Medulla oblongata (tissue), 1 donor: ENCODE measurements at regions not wholly inside any gene's neighbourhood (a gene's known extent, or its start where the extent isn't known, plus 50 kb on each side); places are given as distances from the start of the nearest gene placed in this dataset.

Source experiments
- DNase-seq: peaks from one replicate; pipeline ENCODE4 v3.0.0-alpha.2; 2015; ENCODE audit errors: extremely low spot score

DNA sequence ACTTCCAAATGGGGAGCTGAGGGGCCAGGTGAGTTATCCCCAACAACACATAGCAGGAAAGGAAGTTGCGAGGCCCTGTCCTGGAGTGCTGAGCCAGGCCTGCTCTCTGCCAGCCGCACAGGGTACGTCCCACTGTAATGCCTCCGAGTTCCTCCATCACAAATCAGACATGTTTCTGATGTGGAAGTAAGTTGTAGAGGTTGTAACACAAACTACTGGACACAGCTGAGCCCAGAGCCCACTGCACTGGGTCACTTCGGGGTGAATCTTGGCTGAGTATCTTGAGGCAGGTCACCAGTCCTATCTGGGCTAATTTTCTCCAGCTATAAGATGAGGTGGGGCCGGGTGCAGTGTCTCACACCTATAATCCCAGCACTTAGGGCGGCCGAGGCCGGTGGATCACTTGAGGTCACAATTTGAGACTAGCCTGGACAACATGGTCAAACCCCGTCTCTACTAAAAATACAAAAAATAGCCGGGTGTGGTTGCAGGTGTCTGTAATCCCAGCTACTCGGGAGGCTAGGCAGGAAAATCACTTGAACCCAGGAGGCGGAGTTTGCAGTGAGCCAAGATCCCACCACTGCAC lies 100.8 kb upstream of the CDH5 start:
- no peak for DNase-seq

DNA sequence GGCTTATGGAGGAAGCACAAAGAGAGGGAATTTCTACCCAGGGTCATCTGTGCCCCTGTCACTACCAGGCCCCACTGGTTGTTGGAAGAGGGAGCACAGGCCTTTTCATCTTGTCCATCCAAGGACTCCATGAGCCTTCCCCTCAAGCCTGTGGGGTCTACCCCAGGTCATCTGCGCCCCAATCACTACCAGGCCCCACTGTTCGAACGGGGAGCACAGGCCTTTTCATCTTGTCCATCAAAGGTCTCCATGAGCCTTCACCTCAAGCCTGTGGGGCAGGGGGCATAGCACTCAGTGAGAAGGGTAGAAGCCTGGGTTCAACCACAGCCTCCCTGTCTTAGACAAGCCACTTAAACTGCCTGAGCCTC lies 101.5 kb upstream of the CDH5 start:
- no peak for DNase-seq

DNA sequence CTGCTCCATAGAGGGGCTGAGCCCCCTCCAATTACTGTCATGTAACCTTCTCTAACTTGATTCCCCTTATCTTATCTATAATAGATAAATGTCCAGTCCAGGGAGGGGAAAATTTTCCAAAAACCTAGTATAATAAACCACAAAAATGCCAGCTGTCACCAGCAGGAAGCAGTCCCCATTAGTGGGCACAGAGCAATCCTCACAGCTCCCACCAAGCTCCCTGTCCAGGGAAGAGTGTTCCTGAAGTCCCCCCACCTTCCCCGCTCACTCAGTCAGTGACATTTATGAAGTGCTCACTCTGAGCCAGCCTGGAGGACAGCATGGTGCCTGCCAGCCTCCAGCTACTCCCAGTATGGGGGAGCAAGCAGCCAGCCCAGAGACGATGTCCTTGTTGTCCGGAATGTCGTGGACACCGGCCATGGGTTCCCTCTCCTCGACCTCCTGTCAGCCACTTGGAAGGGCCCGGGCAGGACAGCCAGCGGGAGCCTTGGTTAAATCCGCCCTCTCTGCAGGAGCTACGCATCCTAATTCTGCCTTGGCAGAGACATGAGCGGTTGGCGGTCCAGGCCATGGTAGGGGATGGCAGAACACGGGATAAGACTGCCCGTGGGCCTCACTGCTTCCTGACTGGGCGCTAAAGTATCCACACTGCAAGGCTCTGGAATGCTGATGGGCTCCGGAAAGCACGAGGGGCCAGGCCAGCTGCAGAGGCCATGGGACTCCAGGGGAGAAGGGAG lies 102.0 kb upstream of the CDH5 start:
- DNase-seq, result peak; percentile 31

DNA sequence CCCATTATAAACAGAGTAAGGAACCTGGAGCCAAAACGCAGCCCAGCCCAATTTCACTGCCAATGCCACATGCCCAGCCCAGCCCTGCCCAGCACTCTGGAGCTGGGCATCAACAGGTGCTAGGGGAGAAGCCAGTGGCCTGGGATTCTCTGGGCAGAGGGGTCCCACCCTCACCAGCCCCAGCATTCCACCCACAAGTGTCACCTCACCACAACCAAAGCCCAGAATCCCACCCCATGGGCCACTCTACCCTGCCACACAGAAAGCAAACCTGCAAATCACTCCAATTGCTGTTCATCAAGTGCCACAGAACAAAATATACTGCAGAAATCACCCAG lies 102.5 kb upstream of the CDH5 start:
- DNase-seq, result no peak

DNA sequence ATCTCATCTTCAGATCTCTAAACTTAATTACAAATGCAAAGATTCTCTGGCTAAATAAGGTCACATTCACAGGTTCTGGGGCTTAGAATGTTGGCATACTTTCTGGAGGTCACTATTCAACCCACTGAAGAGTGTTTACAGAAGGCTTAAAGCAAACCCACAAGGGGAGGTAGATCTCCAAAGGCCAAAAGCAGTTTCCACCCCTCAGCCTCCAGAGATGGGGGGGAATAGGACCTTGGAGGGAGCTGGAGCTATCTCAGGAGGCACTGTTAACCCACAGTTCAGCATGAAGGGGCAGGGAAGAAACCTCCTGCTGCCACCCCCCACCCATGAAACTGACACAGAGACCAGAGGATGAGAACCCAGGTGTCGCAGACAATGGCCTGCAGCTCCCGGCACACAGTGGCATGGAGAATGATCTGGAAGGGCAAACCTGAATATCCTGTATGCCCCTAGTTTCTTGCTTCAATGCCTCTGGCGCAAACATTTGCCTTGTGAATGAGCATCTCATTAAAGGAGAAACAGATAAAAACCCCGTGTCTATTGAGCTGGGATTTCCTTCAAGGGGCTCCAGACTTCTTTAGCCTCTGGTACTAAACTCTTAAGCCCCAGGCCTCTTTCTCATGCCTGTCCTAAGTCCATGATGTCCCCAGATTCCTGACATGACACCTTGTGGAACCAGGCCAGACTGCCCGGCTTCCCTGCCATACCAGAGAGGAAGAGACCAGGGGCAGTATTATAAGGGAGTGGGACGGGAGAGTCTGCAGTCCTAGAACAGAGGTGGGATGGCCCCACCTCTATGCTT lies 103.1 kb upstream of the CDH5 start:
- no peak for DNase-seq

DNA sequence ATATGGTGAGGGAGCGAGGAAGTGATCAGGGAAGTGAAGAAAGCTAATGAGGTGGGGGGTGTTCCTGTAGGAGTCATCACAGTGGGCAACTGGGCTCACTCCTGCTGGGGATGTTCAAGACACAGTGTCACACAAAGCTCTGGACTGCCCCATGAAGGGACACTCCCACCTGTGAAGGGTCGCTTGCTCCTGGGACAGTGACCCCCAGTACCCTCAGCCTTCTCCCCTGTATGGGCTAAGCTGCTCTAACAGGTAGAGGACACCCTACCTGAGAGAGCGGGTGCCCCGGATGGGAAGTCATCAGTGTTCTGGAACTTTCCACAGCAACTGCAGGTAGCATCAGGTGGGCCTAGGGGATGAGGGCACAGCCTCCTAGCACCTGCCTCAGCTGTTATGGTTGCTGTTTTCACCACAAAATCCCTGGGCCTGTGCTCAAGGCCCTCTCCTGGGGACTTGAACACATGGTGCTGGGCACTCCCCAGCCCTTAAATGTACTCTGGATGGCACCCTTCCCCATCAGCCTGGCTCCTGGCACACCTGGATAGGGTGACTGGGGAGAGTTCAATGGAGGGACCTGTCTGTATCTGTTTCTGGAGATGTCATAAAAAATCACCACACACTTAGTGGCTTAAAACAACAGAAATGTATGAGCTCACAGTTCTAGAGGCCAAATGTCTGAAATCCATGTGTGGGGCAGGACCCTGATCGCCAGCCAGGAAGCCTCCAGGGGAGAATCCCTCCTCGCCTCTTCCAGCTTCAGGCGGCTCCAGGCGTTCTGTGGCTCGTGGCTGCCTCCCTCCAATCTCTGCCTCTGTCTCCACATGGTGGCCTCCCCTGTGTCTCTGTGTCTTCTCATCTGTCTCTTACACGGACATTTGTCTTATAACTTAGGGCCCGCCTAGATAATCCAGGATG lies 104.0 kb upstream of the CDH5 start:
- no peak for DNase-seq

DNA sequence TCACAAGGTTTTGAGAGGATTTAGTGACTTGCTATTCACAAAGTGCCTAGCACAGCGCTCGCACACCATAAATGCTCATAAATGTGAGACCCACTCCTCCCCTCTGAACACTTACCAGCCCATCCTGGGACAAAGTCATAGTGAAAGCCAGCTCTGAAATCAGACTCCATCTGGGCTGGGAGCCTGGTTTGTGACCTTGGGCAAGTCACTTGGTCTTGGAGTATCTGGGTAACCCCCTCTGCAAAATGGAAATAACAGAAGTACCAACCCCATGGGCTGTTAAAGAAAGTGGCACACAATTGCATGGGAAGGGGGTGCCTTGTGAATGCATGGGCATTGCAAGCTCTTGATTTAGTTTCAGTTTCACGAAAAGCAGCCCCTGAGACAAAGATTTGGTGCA lies 104.7 kb upstream of the CDH5 start:
- DNase-seq, result no peak

DNA sequence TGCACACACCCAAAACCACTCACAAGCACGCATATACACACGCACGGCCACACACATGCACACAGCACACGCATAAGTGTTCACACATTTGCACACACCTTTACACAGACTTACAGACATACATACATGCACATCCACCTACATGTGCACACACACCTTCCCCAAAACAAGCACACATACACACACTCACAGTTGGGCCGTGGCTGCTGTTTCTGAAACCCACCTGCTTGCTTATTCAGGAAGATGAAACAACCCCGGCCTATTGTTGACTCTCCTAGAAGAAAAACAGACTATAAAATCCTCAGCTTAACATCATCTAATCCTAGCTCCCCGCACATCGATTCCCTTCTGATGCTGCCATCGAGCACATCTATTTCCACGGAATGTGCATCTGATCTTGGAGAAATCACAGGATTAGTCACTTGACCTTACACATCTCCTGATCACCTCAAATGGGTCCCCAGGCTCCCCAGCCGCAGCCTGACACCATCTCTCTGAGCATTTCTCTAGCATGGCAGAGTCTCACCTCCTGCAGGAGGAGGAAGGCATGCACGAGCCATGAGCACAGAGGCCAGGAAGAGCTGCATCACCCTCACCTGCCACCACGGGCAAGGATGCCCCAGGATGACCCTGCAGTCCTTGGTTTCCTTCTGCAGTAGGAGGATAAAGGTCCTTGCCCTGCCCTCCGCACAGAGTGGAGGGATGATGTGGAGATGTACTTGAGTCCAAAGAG lies 105.8 kb upstream of the CDH5 start:
- DNase-seq, result no peak

DNA sequence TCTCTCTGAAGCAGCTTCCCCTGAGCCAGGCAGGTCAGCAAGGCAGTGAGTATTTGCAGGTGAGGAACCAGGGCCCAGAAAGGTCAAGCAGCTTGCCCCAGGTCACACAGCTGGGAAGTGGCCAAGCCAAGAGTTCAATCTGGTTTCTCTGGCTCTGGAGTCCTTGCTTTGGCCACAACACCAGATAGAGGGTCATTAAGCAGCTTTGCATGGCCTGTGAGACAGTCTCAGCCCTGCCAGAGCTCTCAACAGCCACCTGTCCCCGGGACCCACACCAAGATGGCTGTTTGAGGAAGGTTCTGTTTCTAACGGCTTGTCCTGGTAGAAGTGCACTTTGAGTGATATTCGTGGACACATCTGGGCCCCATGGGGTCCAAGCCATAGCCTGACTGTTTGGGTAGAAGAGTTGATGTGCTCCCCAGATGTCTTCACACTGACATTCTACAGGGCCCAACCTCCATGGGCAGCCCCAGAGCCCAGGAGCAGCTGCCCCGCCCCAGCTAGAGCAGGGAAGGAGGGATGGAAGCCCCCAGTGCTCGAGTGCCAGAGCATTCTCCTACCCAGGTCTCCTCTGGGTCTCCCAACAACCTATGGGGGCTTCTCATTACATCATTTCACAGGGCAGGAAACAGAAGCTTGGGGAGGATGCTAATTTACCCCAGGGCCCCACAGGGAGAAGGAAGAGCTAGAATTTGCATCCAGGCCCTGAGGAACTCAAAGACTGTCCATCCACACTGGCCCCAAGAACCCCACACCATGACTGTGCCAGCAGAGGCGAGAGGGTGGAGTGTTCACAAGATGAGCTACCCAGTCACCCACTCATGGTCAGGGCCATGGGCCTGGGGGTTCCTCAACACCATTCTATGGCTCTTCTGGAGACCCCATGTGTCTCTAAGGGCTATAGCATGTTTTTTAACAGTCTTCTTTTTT lies 107.3 kb upstream of the CDH5 start:
- no peak for DNase-seq

DNA sequence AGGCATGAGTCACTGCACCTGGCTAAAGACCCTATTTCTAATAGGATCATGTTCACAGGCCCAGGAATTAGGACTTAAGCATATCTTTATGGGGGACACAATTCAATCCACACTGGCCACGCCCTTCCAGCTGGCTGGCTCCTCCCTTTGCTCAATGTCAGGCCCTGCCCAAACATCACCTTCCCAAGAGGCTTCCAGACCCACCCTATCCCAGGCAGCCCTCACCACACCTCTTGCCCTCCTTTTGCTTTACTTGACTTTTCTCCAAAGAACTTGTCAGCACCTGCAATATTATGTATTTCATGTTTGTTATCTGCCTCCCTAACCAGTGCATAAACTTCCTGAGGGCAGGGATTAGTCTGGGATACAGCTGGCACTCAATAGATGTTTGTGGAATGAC lies 109.6 kb upstream of the CDH5 start:
- DNase-seq, result no peak

DNA sequence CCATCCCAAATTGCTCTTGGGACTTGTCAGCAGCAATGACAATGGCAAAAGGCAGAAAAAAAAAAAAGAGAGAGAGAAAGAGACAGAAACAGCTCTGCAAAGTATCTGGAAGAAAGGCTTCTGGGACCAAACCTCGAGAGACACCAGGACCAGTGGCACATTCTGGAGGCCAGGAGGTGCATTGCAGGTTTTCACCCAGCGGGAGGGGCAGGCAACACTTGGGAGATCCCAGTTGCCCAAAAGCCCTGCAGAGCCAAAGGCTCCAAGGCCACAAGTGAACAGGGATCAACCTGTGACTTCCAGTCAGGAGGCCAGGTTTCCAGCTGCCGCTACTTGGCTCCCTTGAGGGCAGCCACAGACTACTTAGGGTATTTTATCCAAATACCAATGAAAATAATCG lies 110.8 kb upstream of the CDH5 start:
- DNase-seq, result no peak

DNA sequence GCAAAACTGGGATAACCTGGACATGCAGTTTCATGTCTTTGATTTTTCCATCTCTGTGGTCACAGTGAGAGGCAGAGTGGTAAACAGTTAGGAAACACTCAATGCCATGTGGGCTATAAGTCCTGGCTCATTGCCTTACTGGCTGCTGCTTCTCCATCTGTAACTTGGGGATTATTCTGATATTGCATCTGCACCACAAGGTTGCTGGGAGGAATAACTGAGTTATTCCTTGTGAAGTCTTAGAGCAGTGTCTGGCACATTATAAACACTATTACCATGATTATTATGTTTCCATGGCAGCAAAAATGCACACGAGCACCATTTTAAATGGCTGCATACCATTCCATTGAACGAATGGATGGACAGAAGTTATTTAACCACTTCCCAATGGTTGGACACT lies 111.7 kb upstream of the CDH5 start:
- DNase-seq, result no peak

DNA sequence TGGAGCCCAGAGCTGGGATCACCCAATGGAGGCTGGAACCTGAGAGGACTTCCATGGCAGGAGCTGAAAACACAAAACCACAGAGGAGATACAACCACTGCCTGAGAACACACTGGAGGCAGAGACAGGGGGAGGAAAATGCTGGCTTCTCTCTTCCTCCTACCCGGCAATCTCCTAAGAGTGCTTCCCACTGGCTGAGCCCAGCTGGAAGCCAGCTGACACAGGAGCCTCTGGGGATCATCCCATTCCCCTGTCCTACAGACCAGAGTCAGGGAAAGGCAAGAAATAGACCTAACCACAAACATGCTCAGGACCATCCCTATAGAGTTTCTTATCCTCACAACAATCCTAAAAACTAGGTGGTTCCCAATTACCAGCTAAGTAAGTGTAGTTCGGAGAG lies 112.4 kb upstream of the CDH5 start:
- DNase-seq, result no peak

DNA sequence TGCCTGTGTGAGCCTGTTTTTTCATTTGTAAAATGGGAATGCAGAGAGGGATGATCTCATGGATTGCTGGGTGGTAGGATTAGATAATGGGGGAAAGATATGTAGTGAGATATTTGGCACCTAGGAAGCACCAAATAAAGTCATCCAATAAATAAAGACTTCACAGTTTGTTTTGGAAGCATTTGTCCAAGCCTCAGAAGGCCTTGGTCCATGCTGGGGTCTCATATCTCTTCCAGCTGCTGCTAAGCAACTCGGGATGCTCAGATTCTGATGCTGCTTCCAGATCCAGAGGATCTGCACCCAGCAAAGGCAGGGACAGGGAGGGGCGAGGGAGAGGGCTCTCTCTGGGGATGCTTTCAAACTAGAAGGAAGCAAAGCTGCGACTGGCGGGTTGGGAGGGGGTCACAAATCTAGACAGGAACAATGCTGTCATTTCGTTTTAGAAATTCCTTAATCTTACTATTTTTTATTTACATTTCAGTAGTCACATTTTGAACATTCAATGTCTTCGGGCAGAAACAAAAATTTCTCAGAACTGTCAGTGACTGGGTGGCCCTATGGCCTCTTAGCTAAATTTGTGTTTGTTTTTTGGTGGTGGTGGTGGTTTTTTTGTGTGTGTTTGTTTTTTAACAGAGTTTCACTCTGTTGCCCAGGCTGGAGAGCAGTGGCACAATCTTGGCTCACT lies 114.9 kb upstream of the CDH5 start:
- DNase-seq, result no peak

DNA sequence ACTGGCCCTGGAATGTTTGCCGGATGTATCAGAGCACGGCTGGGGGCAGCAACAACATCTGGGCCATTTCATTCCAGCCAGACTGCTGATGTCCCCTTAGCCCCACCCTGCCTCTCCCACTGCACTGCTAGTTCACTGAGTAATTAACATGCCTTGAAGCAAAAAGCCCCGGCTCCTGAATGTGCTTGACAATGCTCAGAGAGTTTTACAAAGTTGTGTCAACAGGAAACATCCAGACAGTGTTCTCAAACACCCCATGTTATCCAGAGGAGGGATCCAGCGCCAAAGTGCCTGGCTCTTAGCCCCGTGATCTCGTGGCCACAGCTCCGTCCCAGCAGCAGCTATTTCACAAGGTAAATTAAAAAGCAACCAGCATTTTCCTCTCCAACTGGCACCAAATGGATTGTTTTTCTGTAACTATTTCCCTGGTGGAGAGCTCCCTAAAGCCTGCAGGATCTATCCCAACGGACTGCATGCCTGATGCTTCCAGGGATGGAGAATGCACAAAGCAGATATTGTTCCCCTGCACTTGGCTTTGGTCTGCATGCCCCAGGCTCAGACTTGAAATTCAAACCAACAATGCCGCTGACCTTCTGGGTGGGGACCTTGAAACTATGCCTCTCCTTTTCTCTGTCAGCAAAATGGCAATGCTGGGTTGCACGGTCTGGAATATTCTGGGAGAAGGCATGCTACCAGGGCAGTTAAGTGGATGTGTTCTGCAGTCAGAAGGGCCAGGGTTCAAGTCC lies 115.6 kb upstream of the CDH5 start:
- peak; percentile 91 for DNase-seq

DNA sequence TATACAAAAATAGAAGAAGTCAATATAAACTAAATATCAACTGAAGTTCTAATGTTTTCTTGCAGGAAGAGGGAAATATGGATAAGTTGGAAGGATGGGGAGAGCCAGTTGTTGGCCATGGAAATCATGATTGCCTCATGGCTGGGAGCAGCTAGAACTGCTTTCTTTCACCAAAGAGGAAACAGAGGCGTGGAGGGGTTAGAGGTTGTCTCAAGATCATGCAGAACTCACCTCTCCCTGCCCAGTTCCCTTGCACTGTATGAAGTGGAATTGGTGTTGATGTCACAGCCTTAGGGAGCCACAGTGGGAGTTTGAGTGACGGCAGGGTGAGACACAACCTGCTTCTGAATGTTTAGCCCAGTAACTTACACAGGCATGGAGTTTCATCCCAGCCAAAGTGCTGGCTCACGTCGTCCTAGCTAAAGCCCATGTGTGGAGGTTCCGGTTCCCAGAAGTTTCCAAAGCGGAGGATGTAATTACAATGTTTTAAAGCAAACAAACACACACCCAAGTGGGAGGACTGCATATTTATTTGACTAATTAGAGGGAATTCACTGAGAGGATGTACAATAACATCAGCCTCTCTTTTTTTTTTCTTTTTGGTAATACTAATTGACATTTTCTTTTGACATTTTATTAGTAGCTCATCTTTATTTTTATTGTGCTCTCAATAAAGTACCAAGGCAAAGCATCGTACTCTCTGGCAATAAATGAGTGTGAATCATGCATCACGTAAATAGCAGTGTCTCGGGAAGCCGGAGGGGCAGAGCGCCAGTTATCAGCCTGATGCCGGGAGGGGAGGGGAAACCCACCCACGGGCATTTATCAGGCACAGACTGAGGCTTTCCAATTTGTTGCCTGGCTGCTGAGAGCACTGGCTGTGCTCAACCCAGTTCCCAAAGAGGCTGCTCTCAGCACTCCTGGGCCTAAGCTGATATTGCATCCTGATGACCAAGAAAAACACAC lies 118.7 kb upstream of the CDH5 start:
- DNase-seq, result no peak

DNA sequence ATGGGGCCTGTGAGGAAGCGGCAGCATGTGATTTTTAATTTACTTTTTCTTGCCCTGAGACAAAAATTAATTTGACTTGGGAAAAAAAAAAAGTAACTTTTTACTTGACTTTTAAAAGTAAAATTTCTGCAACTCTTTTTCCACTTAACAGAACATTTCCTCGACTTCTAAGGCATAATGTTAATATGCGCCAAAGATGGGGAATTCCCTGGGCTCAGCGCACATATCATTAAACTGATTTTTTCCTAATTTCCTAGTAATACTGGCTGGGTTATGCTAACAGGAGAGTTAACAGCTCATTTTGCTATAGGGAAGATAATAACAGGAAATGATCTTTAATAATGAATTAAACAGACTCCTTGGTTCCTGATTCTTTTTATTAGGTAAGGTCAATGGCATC lies 120.6 kb upstream of the CDH5 start:
- DNase-seq, result no peak

DNA sequence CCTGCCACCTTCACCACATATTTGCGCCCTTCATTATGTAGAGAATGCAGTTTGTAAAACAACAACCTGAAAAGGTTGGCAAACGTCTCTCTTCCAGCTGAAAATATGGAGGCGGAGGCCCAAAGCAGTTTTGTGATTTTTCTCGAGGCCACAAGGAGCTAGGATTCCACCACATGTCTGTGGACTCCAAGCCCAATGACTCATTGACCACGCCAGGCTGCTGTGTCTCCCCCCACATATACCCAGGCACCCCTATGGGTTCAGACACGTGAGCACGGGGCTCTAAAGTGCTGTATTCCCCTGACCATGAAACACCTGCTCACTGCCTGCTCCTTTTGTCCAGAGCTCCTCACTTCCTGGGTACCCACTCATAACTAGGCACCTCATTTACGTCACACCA lies 121.4 kb upstream of the CDH5 start:
- no peak for DNase-seq
